GM19467 (cell line): ENCODE measurements at regions not wholly inside any gene's neighbourhood (a gene's known extent, or its start where the extent isn't known, plus 50 kb on each side); places are given as distances from the start of the nearest gene placed in this dataset.

Experiments used
- ATAC-seq: cut with Tn5 transposase; IDR thresholded peaks from one replicate; pipeline ENCODE4 v1.9.1; 2021; ENCODE audit warnings: mild to moderate bottlenecking, moderate library complexity; ENCODE audit not compliant: unreplicated experiment

DNA sequence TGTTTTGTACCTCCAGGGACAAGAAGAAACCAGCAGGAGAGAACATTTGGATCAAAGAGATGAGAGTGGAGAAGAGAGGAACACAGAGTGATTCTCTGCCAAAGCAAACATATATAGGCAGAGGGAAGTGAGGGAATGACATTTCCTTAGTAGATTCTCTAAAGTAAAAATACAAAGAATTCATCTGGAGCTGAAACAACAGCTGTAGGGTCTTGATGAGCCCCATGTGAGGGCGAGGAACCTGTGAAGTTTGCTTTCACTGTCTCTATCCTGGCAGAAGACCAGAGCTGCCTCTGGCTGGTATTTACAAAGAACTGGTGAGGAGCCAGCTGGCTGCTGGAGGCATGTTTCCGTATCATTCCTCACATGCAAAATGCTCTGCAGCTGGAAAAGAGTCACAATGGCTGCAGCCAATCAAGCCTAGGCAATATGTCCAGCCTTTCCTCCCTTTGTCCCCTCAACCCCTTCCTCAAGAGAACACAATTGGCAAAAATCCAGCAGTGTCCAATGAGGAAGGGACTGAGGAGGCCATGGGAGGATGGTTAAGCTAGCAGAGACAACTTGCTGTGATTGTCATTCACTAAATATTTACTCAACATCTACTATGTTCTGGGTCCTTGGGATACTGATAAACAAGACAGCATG is 122.5 kb downstream of the PHLDA1 start:
- ATAC-seq = no peak

DNA sequence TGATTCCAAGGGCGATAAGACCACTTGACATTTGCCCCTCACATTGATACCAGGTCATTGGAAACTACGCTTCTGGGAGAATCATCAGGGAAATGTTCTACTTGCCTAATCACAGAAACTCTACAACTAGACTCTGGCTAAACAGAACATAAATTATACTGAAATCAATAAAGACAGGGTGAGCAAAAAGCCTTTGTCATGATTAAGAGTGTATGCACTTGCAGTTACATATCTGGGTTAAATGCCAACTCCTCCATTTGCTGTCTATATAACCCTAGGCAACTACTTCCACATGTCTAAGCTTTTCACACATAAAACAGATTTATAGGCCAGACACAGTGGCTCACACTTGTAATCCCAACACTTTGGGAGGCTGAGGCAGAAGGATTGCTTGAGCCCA is 125.7 kb downstream of the PHLDA1 start:
- ATAC-seq = no peak

DNA sequence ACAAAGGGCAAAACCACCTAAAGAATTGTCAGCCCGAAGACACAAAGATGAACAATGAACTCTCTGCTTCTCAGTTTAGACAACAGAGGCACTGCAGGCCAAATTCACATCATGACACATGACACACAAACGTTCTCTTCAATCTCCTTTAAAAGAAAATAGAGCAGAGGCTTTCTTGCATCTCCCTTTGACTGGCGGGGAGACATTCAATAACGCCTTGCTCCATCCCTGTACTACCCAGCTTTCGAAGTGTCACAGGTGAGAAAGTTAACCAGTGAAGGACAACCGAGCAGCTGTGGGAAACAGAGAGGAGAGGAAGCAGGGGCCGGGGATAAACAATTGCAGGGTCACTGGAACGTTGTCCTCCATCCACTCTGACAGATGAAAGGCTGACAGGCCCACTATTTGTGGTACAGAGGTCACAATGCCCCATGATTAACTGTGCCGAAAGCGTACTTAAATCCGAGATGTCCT is 130.8 kb downstream of the PHLDA1 start:
- ATAC-seq = no peak

DNA sequence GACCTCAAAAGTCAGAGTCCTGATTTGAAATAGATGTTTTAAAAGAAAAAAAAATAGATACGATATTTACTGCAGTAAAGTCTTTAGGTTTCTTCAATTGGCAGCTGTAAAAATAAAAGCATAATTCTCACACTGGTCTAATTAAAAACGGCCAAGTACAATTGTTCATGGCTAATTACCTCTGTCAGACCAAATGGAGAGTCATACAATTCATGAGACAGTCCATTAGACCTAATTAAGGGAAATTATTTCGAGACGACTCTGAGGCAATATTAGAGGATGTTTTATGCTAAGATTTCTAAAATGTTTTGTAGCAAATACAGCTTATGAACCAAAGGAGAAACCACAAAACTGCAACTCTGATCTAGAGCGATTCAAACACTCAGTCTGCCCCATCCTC is 131.3 kb downstream of the PHLDA1 start:
- ATAC-seq = no peak

DNA sequence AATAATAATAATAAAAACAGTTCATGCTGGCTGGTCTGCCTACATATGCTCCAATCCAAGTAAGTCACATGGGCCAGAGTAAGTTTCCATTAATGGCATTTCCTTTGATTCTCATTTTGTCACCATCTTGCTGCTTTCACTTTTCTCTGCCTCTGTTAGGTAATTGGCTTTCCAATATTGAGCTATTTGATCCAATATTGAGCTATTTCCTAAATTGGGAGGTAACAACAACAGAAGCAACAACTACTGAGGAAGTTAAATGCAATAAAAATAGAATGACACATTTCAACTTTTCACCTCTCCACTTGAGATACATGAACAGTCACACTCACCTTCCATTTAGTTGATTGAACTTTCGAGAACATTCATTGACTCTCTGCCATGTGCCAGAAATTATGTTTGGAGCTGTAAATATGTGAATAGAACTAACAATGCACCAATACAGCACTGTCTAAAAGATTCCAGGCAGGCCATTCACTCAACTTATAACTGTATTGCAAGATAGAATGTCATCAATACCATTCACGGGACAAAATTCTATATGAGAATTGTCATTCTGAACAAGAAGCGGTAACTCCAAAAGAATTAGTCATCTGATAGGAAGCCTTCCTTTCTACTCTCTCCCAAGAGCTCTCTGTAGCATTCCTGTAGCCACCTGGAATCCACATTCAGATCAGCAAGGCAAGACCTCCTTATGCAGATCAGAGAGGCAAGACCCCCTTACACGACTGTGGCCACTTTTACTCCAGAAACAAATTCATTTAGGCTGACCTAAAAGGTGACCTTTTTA is 136.4 kb downstream of the PHLDA1 start:
- no peak for ATAC-seq

DNA sequence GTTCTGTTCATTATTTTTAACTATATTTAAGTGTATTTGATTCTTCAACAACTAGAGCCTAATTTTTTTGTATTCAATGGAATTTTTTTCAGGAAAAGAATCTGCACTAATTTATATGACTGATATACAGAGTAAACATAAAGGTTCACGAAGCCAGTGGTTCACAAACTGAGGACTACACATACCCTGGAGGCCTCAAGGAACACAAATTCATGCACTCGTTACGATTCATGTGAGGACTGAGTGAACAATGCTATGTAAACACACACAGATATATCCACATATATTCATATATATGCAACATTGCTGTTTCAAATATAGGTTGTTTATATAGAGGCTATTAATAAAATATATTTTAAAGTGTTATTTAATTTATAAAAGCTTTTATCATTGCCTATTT is 137.8 kb downstream of the PHLDA1 start:
- ATAC-seq = no peak

DNA sequence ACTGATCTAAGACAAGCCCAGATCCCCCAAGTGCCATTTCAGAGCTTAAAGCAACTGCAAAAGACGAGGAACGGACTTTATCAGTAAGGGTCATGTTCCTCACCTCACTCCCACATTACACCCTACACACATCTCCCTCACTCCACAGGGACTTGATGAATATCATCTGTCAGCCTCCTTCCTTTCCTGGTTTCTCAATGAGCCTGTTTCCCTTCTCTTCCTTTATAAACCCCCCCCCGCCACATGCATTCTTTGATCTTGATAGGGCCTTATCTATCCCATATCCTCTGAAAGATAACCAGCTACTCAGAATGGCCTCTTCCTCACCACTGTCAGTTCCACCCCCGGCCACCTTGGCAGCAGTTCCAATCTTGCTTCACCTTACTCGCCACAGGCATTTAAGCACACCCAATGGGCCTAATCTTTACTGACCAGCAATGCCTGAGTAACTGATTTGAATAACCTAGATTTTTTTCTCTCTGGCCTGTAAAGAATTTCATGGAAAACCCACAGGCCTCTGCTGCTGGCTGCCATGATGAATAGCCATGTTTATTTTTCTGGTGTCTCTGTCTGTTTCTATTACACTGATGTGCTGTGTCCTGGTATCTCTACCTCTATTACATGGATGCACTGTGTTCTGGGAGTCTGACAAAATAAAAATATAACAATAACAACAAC is 138.7 kb downstream of the PHLDA1 start:
- ATAC-seq = no peak

DNA sequence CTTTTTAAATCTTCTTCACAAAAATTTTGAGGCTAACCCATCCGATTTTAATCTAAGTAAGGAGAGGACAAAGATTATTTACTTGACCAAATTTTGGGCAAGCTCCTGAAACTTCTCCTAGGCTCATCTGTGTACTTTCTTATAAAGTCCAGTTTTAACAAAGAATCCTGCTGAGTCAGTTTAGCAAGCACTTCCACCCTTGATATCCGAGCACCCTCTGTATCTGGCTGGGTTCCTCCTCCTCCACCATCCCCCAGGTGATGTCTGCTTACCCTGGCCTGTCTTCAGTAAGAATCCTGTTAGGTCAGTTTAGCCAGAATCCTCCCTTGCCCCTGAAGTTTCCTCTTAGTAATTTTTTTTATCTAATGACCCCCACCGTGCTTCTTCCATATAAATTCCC is 140.5 kb downstream of the PHLDA1 start:
- ATAC-seq = no peak

DNA sequence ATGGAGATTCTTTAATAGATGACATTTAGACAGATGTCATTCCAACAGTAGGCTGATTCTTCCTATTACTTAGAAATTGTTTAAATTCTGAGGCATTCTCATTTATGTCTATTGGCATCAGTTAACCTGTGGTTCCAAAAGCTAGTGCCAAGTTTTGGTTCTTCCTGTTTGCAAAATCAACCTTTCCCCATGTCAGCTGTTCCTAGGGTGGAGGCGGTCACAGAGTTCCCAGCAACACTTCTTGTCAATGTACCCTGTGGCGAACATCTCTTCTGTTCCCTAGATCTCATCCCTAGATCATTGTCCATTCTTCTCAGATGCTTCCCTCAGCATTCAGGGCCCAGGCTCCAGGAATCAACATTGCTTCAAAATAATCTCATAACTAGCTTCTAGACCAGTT is 140.9 kb downstream of the PHLDA1 start:
- ATAC-seq = no peak

DNA sequence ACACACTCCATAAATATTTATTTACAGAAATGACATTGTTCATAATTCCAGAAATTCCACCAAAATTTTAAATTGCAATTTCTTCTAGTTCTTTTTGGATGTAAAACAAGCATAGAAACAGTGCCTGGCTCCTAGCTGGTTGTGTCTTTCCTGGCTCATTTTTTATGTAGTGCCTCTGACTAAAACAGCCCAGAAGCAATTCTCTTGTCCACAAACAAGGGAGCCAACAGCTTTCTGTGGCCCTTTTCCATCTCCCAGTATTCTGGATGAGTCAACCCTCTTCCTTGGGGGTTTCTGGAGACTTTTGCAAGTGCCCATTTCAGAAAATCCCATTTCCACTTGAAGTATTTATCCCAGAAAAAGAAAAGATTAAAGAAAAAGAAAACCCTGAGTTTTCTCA is 141.4 kb downstream of the PHLDA1 start:
- ATAC-seq = no peak

DNA sequence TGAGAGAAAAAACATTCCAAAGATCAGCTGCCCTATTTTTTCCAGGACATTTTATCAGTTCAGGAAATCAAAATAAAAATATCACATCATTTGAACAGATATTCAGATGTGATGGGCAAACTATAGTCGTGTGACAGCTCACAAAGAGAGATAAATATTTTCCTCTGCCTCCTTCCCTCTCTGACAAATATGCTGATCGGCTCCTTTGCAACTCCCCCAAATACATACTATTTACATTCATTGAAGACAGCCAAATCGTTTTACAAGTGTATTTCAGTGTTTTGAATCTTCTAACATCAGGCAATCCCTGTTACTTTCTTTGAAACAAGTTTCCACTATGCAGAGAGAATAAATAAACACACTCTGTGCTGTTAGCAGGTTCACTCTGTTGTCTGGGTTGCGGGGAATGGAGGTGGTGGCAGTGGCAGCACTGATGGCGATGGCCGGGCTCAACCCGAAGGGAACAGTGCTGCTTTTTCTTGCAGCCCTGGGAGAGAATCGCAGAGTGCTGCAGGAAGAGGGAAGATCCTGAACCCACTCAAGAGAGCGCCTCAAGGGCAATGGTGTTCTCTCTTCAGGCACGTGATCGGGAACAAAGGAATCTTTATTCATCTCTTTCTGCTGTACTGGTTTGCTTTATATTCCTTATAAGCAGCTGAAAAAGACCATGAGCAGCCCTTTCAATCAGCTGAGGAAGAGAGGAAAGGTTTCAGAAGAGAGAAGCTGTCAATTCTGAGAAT is 142.5 kb downstream of the PHLDA1 start:
- ATAC-seq = no peak

DNA sequence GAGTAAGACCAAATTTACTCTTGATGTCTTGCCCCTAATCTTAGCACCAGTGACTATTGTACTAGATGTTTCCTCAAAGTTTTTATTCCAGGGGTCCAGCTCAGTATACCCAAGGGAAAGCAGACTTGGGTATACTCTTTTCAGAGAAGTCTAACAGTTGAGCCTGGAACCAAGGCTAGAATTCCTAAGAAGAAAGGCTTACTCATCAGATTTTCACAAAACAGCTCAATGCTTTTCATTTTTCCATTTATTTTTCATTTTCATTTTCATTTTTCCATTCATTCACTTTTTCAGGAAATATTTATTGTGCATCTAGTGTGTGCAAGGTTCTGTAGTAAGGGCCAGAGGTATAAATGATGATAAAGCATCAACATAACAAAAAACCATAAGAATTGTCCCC is 143.2 kb downstream of the PHLDA1 start:
- no peak for ATAC-seq

DNA sequence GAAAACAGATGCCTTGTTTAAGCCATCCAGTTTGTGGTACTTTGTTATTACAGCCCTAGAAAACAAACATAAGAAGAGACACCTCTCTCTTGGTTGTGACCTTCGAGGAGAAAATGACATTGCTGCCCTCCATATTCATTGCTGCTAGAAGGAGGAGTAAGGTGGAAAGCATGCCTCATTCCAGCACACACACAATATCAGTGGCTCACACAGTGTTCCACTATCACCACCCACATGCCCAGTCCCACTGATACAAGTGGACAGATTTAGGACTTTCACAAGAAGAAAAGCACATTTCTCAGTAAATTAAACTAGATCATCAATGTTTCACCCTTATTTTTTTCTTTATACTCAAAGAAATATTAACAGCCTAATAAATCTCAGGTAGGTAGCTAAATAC is 143.6 kb downstream of the PHLDA1 start:
- ATAC-seq = no peak

DNA sequence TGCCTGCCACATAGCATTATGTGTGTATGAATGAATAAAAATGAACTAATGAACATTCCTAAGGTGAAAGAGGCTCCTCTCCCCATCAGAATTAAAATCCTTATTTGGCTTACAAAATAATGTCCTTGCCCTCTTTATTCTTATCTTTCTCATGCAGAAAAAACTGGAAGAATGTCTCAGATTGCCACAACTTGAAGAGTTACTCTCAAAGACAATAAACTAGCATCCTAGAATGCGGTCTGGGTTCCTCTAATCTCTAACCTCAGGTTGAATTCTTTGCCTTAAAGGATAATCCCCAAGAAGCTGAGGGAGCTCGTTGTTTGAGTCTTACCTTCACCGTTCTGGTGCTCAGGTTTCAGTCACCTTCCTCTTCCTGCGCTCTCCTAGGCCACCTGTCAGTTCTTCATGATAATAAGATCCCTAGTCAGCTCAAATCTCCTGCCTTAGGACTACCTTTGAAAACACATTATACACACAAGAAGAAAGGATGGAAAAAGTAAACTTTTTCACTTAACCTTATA is 147.1 kb downstream of the PHLDA1 start:
- ATAC-seq = no peak

DNA sequence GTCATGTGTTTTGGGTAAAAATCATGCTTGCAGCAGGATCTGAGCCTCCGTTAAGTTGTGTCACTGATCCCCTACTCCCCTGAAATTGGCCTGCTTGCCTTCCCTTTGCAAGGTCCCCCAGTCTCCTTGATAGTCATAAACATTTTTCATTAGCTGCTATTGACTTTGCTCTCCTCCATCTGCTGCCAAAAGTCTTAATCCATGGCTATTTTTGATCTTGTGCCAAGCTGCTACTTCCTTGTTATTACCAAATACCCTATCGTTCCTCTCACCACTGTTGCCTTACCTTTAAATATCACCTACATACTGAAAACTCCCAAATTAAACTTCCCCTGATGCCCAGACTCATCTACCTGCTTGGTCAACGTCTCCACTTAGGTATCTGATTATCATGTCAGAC is 148.3 kb downstream of the PHLDA1 start:
- ATAC-seq = no peak

DNA sequence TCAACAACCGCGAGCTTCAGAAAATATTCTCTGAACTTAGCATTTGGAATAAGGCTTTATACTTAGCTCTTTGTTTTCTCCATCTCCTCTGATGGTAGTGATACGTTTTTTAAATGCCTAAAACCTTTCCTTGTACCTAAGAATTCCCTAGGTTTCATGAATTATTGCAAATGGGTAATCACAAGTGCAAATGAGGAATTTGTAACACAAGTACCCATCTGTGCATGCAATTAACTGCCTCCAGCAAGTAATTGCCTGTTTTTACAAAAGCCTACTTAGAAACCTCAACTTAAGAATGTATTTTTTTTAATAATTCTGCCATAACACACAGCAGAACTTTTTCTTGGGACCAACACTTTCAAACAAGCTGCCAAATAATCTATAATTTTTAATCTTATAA is 149.2 kb downstream of the PHLDA1 start:
- ATAC-seq = no peak

DNA sequence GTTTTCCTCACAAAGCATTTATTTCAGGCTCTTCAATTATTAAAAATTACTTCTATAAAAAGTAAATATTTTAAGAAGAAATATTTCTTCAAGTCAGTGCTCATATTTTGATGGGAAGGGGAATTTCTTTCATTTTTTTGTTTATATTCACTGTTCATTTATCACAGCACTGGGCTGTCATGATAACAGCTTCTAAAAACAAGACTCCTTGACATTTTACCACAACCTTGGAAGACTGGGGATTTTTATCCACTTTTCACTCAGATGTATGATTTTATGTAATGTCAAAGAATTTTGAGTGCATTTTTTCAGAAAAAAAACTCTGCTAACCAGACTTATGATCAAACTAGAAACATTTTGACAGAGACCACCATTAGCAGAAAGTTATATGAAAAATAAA is 149.7 kb downstream of the PHLDA1 start:
- no peak for ATAC-seq

DNA sequence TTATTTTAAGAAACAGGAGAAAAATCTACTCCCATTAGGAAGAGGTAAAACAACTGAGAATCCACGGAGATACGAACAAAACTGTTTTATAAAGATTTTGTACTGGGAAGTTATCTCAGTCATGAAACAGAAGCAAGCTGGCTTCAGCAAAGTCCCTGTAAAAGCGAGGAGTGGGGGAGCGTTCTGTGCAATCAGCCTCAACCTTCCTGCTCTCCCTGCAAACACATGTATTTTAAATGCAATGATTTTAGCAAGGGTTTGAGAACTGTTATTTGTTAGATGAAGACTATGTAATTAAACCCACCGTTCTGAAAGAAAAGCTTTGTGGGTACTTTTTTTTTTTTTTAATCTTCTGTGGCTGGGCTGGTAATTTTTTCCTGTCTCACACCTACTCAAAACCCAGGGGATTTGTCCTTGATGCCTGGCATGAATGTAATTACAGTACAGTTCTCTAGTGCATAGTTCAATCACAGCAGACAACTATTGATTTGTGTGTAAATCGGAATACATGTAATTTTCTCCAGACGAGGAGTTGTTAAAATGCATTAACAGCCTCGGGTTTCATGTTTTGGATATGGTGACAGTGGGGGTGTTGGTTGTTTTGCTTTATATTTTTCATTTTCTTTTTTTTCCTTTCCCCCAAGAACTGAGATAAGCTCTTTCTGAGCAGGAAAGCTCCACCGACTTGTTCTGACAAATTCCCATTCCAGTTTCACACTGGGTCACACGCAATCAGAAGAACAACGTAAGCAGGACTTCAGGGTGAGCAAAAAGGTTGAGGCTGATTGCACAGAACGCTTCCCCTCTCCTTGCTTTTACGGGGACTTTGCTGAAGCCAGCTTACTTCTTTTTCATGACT is 153.6 kb downstream of the PHLDA1 start:
- ATAC-seq = no peak

DNA sequence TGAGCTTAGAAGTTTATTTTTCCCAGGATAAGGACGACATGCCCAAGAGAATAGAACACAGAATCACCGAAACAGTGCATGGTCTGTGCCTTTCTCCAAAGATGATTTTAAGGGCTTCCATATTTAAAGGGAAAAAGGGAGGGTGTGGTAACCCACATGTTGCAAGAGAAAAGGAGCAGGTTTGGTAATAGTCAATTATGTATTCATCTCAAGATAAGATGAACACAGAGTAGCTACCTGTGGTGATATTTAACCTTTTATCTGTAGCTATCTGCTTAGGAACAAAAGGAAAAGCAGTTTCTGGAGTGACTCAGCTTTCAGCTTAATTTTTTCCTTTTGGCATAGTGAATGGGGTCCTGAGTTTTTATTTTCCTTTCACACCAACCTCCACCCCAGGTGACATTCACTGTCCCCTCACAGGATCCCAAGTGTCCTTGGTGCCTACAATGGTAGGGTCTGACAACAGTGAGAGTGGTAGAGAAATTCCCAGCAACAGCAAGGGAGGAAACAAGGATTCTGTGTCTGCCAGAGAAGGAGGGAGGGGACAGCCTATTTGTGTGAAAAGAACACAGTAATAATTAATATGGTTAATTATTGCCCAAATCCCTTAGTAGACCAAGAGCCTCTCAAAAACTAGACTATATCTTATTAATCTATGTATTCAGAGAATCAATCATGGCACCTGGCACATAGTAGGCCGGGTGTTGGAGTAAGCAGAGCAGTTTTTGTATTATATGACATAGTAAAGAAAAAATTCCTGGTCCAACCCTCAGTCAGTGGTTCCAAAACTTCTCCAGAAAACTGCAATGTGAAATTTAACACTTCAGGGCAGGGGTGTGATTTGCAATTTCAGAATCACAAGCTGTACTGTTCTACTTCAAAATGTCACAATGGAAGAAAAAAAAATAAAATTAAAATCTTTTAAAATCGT is 154.5 kb downstream of the PHLDA1 start:
- no peak for ATAC-seq
